ENCODE measurements at regions not wholly inside any gene's neighbourhood (a gene's known extent, or its start where the extent isn't known, plus 50 kb on each side); places are given as distances from the start of the nearest gene placed in this dataset.

GRCh38 chr9:91006046-91006445 is 204.4 kb downstream of the SYK start:
- H3K9me3 Mint-ChIP-seq (ENCODE audit: unreplicated experiment) = peaks cover 7% of the 10 kb centered on the region
- POLR2A ChIA-PET = no interaction called here
- H3K27me3 Mint-ChIP-seq (ENCODE audit: insufficient read depth, unreplicated experiment) = no peaks in the 10 kb centered on the region
- peaks cover 6% of the 10 kb centered on the region for H3K4me1 Mint-ChIP-seq (ENCODE audit: insufficient read depth, unreplicated experiment)
- peaks cover 6% of the 10 kb centered on the region for H3K36me3 Mint-ChIP-seq (ENCODE audit: insufficient read depth, unreplicated experiment)
- CTCF ChIA-PET = interaction anchor here (0.7 kb wide), 1 partner anchor 757 kb away, joined by 4 read pairs; no protein-coding TSS in a partner anchor
- TF ChIP-seq CTCF (IDR thresholded peaks at IDR 0.05; ENCODE audit: unreplicated experiment) = no peak
- H3K27ac Mint-ChIP-seq (ENCODE audit: low read depth, unreplicated experiment) = no peak overlapping the region
- BruUV-seq (replicated peaks) = no TSS peak
- intact Hi-C loops (cut with micrococcal nuclease) = no loop called here
- no peak overlapping the region for H3K4me3 Mint-ChIP-seq (ENCODE audit: unreplicated experiment)
- DNase-seq (ENCODE audit: unreplicated experiment) = no peak

GRCh38 chr9:91008568-91008967 is 206.9 kb downstream of the SYK start:
- TF ChIP-seq CTCF (IDR thresholded peaks at IDR 0.05; ENCODE audit: unreplicated experiment) = no peak
- Mint-ChIP-seq H3K27me3 (ENCODE audit: insufficient read depth, unreplicated experiment) (no peaks in the 10 kb centered on the region), H3K9me3 (ENCODE audit: unreplicated experiment) (peaks cover 7% of the 10 kb centered on the region), H3K36me3 (ENCODE audit: insufficient read depth, unreplicated experiment) (no peaks in the 10 kb centered on the region), H3K4me3 (ENCODE audit: unreplicated experiment) (no peak overlapping the region), H3K4me1 (ENCODE audit: insufficient read depth, unreplicated experiment) (no peaks in the 10 kb centered on the region), H3K27ac (ENCODE audit: low read depth, unreplicated experiment) (no peak overlapping the region)
- intact Hi-C loops (cut with micrococcal nuclease) = no loop called here
- DNase-seq (ENCODE audit: unreplicated experiment) = no peak
- BruUV-seq (replicated peaks) = no TSS peak
- CTCF ChIA-PET = no interaction called here
- POLR2A ChIA-PET = no interaction called here

- no peak for DNase-seq (ENCODE audit: unreplicated experiment)
- intact Hi-C loops (cut with micrococcal nuclease) = no loop called here
- Mint-ChIP-seq H3K27ac (ENCODE audit: low read depth, unreplicated experiment) (no peak overlapping the region), H3K4me3 (ENCODE audit: unreplicated experiment) (no peak overlapping the region), H3K27me3 (ENCODE audit: insufficient read depth, unreplicated experiment) (no peaks in the 10 kb centered on the region), H3K9me3 (ENCODE audit: unreplicated experiment) (peaks cover 7% of the 10 kb centered on the region), H3K36me3 (ENCODE audit: insufficient read depth, unreplicated experiment) (no peaks in the 10 kb centered on the region), H3K4me1 (ENCODE audit: insufficient read depth, unreplicated experiment) (no peaks in the 10 kb centered on the region)
- no peak for TF ChIP-seq CTCF (IDR thresholded peaks at IDR 0.05; ENCODE audit: unreplicated experiment)
- ChIA-PET CTCF (interaction anchor here (1.0 kb wide), 1 partner anchor 416 kb away, joined by 4 read pairs; no protein-coding TSS in a partner anchor), POLR2A (interaction anchor here (0.6 to 0.8 kb wide), 3 partner anchors 11 to 1671 kb away, joined by 3 read pairs; no protein-coding TSS in a partner anchor)
- BruUV-seq (replicated peaks) = no TSS peak
These were observed 210.3 kb downstream of the SYK start for GRCh38 chr9:91011891-91012290.

- no TSS peak for BruUV-seq (replicated peaks)
- no peaks in the 10 kb centered on the region for H3K36me3 Mint-ChIP-seq (ENCODE audit: insufficient read depth, unreplicated experiment)
- no peaks in the 10 kb centered on the region for H3K27me3 Mint-ChIP-seq (ENCODE audit: insufficient read depth, unreplicated experiment)
- no peak for TF ChIP-seq CTCF (IDR thresholded peaks at IDR 0.05; ENCODE audit: unreplicated experiment)
- H3K27ac Mint-ChIP-seq (ENCODE audit: low read depth, unreplicated experiment) = no peak overlapping the region
- ChIA-PET CTCF (interaction anchor here (0.5 to 1.0 kb wide), 2 partner anchors 21 to 306 kb away, joined by 3 read pairs; no protein-coding TSS in a partner anchor), POLR2A (no interaction called here)
- DNase-seq (ENCODE audit: unreplicated experiment) = no peak
- intact Hi-C loops (cut with micrococcal nuclease) = no loop called here
- no peaks in the 10 kb centered on the region for H3K4me1 Mint-ChIP-seq (ENCODE audit: insufficient read depth, unreplicated experiment)
- H3K4me3 Mint-ChIP-seq (ENCODE audit: unreplicated experiment) = no peak overlapping the region
- peaks cover 12% of the 10 kb centered on the region for H3K9me3 Mint-ChIP-seq (ENCODE audit: unreplicated experiment)
These were observed 211.6 kb downstream of the SYK start for GRCh38 chr9:91012933-91013841.

All from MCF 10A (cell line).